K562 (cell line): ENCODE measurements at regions not wholly inside any gene's neighbourhood (a gene's known extent, or its start where the extent isn't known, plus 50 kb on each side); places are given as distances from the start of the nearest gene placed in this dataset.

Experiments
- ATAC-seq: fragments of 200-7000 bp; cut with Tn5 transposase; 3 replicates; pipeline ENCODE4 v1.9.1; 2020; ENCODE audit warnings: moderate library complexity
- BruUV-seq: library from RNA; stranded (reverse); fragments of 400-500 nt; replicated peaks from 2 replicates; lab custom pipeline; 2021; lab: Mats Ljungman, UMichigan
- CTCF ChIA-PET: fragments of 300-600 bp; formaldehyde crosslinking; extraction: SDS; loops from one replicate; lab custom pipeline; 2021; ENCODE audit warnings: low intra/inter-chr PET ratio; lab: Yijun Ruan, JAX
- POLR2A ChIA-PET: fragments of 300-600, 350-650 bp; sonication (Branson Sonifier 250); formaldehyde crosslinking; extraction: SDS; loops from one replicate; lab custom pipeline; 2021; ENCODE audit warnings: antibody characterized with exemption, inconsistent platforms; lab: Yijun Ruan, JAX
- DNase-seq, 4 experiments: peaks; one replicate each; pipeline versions ENCODE4 v3.0.0 to v3.0.0-alpha.2; 2011 to 2018; ENCODE audit warnings: low spot score in 3 of 4, mixed read lengths in 3 of 4; ENCODE audit errors: extremely low read depth in 1 of 4
- FAIRE-seq: peaks from 2 replicates; lab custom pipeline; 2011; peaks lifted over from hg19 to GRCh38; lab: Jason Lieb, UNC
- H2AFZ ChIP-seq: 2 replicates; pipeline ENCODE4 v1.6.0; 2011; ENCODE audit warnings: low read depth, low read length, control low read depth, inconsistent platforms
- H3K27ac ChIP-seq: fragments of 200-600 bp; 3 replicates; pipeline ENCODE4 v1.8.0; 2011; ENCODE audit warnings: low read depth, mild to moderate bottlenecking, control low read depth, inconsistent platforms, low read length, moderate library complexity, mixed read lengths; ENCODE audit errors: extremely low read depth
- H3K27me3 ChIP-seq, 2 experiments: fragments of 300-600 bp in 1 of 2; 2 replicates in 1 of 2; 3 replicates in 1 of 2; pipeline versions ENCODE4 v1.6.0 to v1.8.0; 2011; ENCODE audit warnings: inconsistent platforms in 2 of 2, low read length in 2 of 2, mild to moderate bottlenecking in 1 of 2, mixed read lengths in 1 of 2, moderate library complexity in 1 of 2; ENCODE audit not compliant: control insufficient read depth in 2 of 2, insufficient read depth in 2 of 2
- H3K36me3 ChIP-seq: fragments of 300-600 bp; 3 replicates; pipeline ENCODE4 v1.8.0; 2011; ENCODE audit warnings: mild to moderate bottlenecking, low read length, inconsistent platforms; ENCODE audit not compliant: control insufficient read depth, insufficient read depth
- H3K4me1 ChIP-seq, 2 experiments: fragments of 200-600 bp in 1 of 2; replicated peaks in 1 of 2; 2 replicates in 1 of 2; 3 replicates in 1 of 2; pipeline versions ENCODE4 v1.5.1 to v1.8.0; 2011; ENCODE audit warnings: inconsistent platforms in 2 of 2, low read length in 2 of 2, mild to moderate bottlenecking in 1 of 2, mixed read lengths in 1 of 2, moderate library complexity in 1 of 2; ENCODE audit not compliant: control insufficient read depth in 2 of 2, insufficient read depth in 2 of 2
- H3K4me2 ChIP-seq: 2 replicates; pipeline ENCODE4 v1.6.1; 2011; ENCODE audit warnings: low read length, control low read depth, inconsistent platforms, mixed read lengths; ENCODE audit not compliant: insufficient read depth
- H3K4me3 ChIP-seq: fragments of 200-600 bp; sonication (generic), shearing (Covaris generic); 2 replicates; pipeline ENCODE4 v1.5.1; 2016; ENCODE audit warnings: control low read depth, inconsistent platforms
- H3K79me2 ChIP-seq: fragments of 200-600 bp; 3 replicates; pipeline ENCODE4 v1.8.0; 2011; ENCODE audit warnings: low read length, inconsistent platforms; ENCODE audit not compliant: control insufficient read depth, insufficient read depth
- H3K9ac ChIP-seq, 2 experiments: 2 replicates each; pipeline versions ENCODE4 v1.6.0 to v1.6.1; 2011; ENCODE audit warnings: low read depth in 2 of 2, low read length in 2 of 2, control low read depth in 1 of 2, inconsistent platforms in 1 of 2, mild to moderate bottlenecking in 1 of 2, mixed read lengths in 1 of 2; ENCODE audit not compliant: insufficient read depth in 1 of 2
- H3K9me1 ChIP-seq: one replicate; pipeline ENCODE4 v1.6.0; 2011; ENCODE audit warnings: inconsistent platforms, mild to moderate bottlenecking, low read length, moderate library complexity; ENCODE audit not compliant: control insufficient read depth, insufficient read depth
- H3K9me3 ChIP-seq: replicated peaks from 2 replicates; pipeline ENCODE4 v1.5.1; 2011; ENCODE audit warnings: low read depth, low read length, inconsistent platforms; ENCODE audit not compliant: control insufficient read depth, insufficient read depth
- H4K20me1 ChIP-seq: replicated peaks from 2 replicates; pipeline ENCODE4 v1.6.1; 2011; ENCODE audit warnings: low read length, inconsistent platforms, mixed read lengths; ENCODE audit not compliant: control insufficient read depth, insufficient read depth
- CBFB ChIP-seq: sonication (generic); formaldehyde crosslinking; IDR thresholded peaks from 2 replicates; pipeline ENCODE4 v1.4.0; 2020; ENCODE audit warnings: mild to moderate bottlenecking, missing genetic modification reagents
- RUNX1 ChIP-seq: sonication (generic); IDR thresholded peaks from 2 replicates; pipeline ENCODE4 v1.6.1; 2016; ENCODE audit warnings: antibody characterized with exemption, low read depth
- STAT5A ChIP-seq: IDR thresholded peaks from 2 replicates; pipeline ENCODE4 v1.6.1; 2012; ENCODE audit warnings: low read length, inconsistent platforms, borderline replicate concordance
- ZNF41 ChIP-seq: fragments of 250-450 bp; sonication (Bioruptor Pico); conservative IDR thresholded peaks from 2 replicates; pipeline ENCODE4 v1.4.0; 2020; ENCODE audit warnings: mild to moderate bottlenecking
- ZNF717 ChIP-seq: fragments of 250-450 bp; sonication (Bioruptor Pico); IDR thresholded peaks from 2 replicates; pipeline ENCODE4 v1.5.0; 2021
- ZNF75A ChIP-seq: fragments of 450-650 bp; formaldehyde crosslinking; IDR thresholded peaks from 2 replicates; pipeline ENCODE4 v1.4.0; 2020; ENCODE audit warnings: mild to moderate bottlenecking
- WGBS: fragments of 100-300 bp; shearing (Covaris generic); methylation state at CpG from one replicate; pipeline ENCODE4 v1.1.6; 2016; ENCODE audit warnings: low coverage, mixed read lengths; ENCODE audit not compliant: insufficient coverage; ENCODE audit errors: missing lambda C conversion rate; 5-methylcytosine and 5-hydroxymethylcytosine counted together
- in situ Hi-C: fragments of 300-500 bp; cut with MboI; formaldehyde crosslinking; loops from 4 replicates; pipeline ENCODE4 v1.15.0; 2018; ENCODE audit warnings: inconsistent platforms, mixed read lengths
- intact Hi-C: fragments of 100-400 bp; cut with micrococcal nuclease; formaldehyde crosslinking; loops from 2 replicates; pipeline ENCODE4 v1.14.2; 2022
- TF ChIP-seq, protein P1 (sequence below): fragments of 450-650 bp; formaldehyde crosslinking; IDR thresholded peaks from 2 replicates; pipeline ENCODE4 v1.4.0; 2020; ENCODE audit warnings: mild to moderate bottlenecking, moderate library complexity
- TF ChIP-seq, protein P2 (sequence below): sonication (generic); formaldehyde crosslinking; IDR thresholded peaks from 2 replicates; pipeline ENCODE4 v1.5.0; 2020; ENCODE audit warnings: missing genetic modification reagents
- TF ChIP-seq, protein P3 (sequence below): sonication (generic); formaldehyde crosslinking; IDR thresholded peaks from 2 replicates; pipeline ENCODE4 v1.8.0; 2022; ENCODE audit warnings: mild to moderate bottlenecking, missing genetic modification reagents

DNA sequence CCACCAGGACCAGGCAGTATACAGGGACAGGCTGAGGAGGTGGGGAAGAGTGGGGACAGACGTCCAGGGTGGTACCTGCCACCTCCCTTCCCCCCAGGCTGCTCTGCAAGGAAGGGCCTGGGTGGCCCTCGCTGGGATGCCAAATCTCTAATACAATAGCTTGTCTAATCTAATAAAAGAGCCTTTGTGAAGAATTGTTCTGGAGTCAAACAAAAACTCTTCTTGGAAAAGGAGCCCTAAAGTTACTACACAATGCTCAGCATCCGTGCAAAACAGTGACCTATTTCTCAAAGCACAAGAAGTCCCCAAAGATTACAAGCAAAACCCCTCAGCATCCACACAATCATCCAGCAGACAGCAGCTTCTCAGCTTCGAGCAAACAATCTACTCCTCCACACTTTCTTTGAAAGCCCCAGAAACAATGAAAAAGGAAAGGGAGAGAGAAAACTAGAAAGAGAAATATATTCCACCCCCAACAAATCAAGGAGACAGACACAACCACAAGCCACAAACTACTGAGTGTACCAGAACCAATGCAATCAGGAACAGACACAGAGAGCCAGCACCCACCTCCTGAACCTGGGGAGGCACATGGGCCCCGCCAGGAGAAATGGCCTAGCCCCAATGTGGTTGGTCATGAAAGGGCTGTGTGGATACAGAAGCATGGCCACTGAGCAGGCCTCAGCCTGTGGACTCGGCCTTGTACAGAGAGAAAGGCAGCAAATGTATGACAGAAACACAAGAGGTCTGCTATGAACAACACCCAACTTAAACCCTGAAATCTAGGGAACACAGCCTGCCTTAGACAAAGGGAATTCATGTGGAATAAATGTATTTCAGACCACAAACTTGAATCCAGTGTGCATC, 177.1 kb upstream of the CHRNA7 start (continued):
- TF ChIP-seq, protein P1, sequence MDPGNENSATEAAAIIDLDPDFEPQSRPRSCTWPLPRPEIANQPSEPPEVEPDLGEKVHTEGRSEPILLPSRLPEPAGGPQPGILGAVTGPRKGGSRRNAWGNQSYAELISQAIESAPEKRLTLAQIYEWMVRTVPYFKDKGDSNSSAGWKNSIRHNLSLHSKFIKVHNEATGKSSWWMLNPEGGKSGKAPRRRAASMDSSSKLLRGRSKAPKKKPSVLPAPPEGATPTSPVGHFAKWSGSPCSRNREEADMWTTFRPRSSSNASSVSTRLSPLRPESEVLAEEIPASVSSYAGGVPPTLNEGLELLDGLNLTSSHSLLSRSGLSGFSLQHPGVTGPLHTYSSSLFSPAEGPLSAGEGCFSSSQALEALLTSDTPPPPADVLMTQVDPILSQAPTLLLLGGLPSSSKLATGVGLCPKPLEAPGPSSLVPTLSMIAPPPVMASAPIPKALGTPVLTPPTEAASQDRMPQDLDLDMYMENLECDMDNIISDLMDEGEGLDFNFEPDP (CRISPR knock-in tag): no peak

DNA sequence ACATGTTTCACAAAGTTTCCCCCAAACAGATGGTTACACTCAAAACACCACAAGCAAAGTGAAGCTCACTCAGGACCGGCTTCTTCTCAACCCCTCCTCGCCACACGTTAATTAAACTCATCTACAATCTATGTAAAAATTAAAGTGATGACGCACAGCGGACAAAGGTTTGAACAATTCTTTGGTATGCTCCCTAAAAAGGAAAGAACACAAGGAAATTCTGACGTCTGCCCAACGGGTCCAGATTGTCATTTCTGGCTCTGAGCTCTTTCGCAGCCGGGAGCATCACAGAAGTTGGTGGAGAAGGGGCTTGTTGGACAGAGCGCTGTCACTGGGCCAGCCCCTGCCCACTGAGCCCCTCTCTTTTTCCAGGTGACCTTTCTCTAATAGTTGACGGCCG, 173.7 kb upstream of the CHRNA7 start:
- Histone ChIP-seq H3K79me2 (no peaks in the 10 kb centered on the region), H3K4me1 (no peaks in the 10 kb centered on the region), H4K20me1 (no peaks in the 10 kb centered on the region), H3K9me1 (no peaks in the 10 kb centered on the region), H3K4me2 (no peak overlapping the region), H3K27ac (no peak overlapping the region), H3K9me3 (no peaks in the 10 kb centered on the region), H3K4me3 (no peak overlapping the region), H3K36me3 (no peaks in the 10 kb centered on the region), H2AFZ (no peak overlapping the region), H3K27me3 (no peaks in the 10 kb centered on the region; a peak in 1 of 5 replicates), H3K9ac (no peak overlapping the region)
- CTCF ChIA-PET: no interaction called here
- ATAC-seq: no peak
- WGBS: 0% methylated on average over 11 of the region's 12 CpGs
- BruUV-seq: no TSS peak
- POLR2A ChIA-PET: interaction anchor here (1.0 kb wide), 1 partner anchor 23 kb away, joined by 3 read pairs; no protein-coding TSS in a partner anchor
- no peak for FAIRE-seq
- DNase-seq: no peak
- intact Hi-C loops: no loop called here
- TF ChIP-seq ZNF717 (CRISPR knock-in tag) (no peak), ZNF75A (CRISPR knock-in tag) (no peak), STAT5A (no peak), CBFB (CRISPR knock-in tag) (no peak), RUNX1 (no peak), ZNF41 (CRISPR knock-in tag) (no peak)
- TF ChIP-seq, protein P2, sequence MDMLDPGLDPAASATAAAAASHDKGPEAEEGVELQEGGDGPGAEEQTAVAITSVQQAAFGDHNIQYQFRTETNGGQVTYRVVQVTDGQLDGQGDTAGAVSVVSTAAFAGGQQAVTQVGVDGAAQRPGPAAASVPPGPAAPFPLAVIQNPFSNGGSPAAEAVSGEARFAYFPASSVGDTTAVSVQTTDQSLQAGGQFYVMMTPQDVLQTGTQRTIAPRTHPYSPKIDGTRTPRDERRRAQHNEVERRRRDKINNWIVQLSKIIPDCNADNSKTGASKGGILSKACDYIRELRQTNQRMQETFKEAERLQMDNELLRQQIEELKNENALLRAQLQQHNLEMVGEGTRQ (CRISPR knock-in tag): no peak
- TF ChIP-seq, protein P3, sequence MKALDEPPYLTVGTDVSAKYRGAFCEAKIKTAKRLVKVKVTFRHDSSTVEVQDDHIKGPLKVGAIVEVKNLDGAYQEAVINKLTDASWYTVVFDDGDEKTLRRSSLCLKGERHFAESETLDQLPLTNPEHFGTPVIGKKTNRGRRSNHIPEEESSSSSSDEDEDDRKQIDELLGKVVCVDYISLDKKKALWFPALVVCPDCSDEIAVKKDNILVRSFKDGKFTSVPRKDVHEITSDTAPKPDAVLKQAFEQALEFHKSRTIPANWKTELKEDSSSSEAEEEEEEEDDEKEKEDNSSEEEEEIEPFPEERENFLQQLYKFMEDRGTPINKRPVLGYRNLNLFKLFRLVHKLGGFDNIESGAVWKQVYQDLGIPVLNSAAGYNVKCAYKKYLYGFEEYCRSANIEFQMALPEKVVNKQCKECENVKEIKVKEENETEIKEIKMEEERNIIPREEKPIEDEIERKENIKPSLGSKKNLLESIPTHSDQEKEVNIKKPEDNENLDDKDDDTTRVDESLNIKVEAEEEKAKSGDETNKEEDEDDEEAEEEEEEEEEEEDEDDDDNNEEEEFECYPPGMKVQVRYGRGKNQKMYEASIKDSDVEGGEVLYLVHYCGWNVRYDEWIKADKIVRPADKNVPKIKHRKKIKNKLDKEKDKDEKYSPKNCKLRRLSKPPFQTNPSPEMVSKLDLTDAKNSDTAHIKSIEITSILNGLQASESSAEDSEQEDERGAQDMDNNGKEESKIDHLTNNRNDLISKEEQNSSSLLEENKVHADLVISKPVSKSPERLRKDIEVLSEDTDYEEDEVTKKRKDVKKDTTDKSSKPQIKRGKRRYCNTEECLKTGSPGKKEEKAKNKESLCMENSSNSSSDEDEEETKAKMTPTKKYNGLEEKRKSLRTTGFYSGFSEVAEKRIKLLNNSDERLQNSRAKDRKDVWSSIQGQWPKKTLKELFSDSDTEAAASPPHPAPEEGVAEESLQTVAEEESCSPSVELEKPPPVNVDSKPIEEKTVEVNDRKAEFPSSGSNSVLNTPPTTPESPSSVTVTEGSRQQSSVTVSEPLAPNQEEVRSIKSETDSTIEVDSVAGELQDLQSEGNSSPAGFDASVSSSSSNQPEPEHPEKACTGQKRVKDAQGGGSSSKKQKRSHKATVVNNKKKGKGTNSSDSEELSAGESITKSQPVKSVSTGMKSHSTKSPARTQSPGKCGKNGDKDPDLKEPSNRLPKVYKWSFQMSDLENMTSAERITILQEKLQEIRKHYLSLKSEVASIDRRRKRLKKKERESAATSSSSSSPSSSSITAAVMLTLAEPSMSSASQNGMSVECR (CRISPR knock-in tag): no peak
- in situ Hi-C loops: no loop called here
